Neural cell (in vitro differentiated cells): ENCODE measurements at regions not wholly inside any gene's neighbourhood (a gene's known extent, or its start where the extent isn't known, plus 50 kb on each side); places are given as distances from the start of the nearest gene placed in this dataset.

ENCODE experiments used
- CTCF ChIP-seq: fragments of 450-650 bp; IDR thresholded peaks from 2 replicates; pipeline ENCODE4 v1.5.1; 2014; ENCODE audit warnings: antibody characterized with exemption, mild to moderate bottlenecking, moderate library complexity; ENCODE audit not compliant: poor library complexity, severe bottlenecking
- EP300 ChIP-seq: fragments of 450-650 bp; conservative IDR thresholded peaks from 2 replicates; pipeline ENCODE4 v1.6.1; 2014; ENCODE audit warnings: antibody characterized with exemption, mild to moderate bottlenecking, moderate library complexity; ENCODE audit not compliant: poor library complexity, severe bottlenecking
- EZH2 ChIP-seq: fragments of 200-600, 300-800 bp; shearing (Covaris generic), sonication (generic); IDR thresholded peaks from 2 replicates; pipeline ENCODE4 v1.6.1; 2014; ENCODE audit warnings: antibody characterized with exemption, low read length, borderline replicate concordance, mild to moderate bottlenecking; ENCODE audit not compliant: insufficient read depth, poor library complexity, severe bottlenecking
- MXI1 ChIP-seq: fragments of 450-650 bp; conservative IDR thresholded peaks from 2 replicates; pipeline ENCODE4 v1.6.1; 2014; ENCODE audit warnings: antibody characterized with exemption, mild to moderate bottlenecking; ENCODE audit not compliant: poor library complexity, severe bottlenecking
- POLR2AphosphoS5 ChIP-seq: IDR thresholded peaks from 2 replicates; pipeline ENCODE4 v1.6.1; 2012
- RAD21 ChIP-seq: fragments of 450-650 bp; conservative IDR thresholded peaks from 2 replicates; pipeline ENCODE4 v1.6.1; 2014; ENCODE audit warnings: antibody characterized with exemption, mild to moderate bottlenecking, moderate library complexity
- REST ChIP-seq: IDR thresholded peaks from 2 replicates; pipeline ENCODE4 v1.6.1; 2012; ENCODE audit warnings: borderline replicate concordance
- TAF1 ChIP-seq: IDR thresholded peaks from 2 replicates; pipeline ENCODE4 v1.6.1; 2012; ENCODE audit warnings: low read depth

GRCh38 chr2:196501836-196502235 is 137.7 kb upstream of the CCDC150 start:
- no peak for TF ChIP-seq CTCF
- TF ChIP-seq EP300: no peak
- no peak for TF ChIP-seq TAF1
- no peak for TF ChIP-seq MXI1
- no peak for TF ChIP-seq RAD21
- TF ChIP-seq EZH2: no peak
- no peak for TF ChIP-seq POLR2AphosphoS5
- no peak for TF ChIP-seq REST
